Esophagus squamous epithelium (tissue), 5 donors: ENCODE measurements at regions not wholly inside any gene's neighbourhood (a gene's known extent, or its start where the extent isn't known, plus 50 kb on each side); places are given as distances from the start of the nearest gene placed in this dataset.

Source experiments
- DNase-seq: peaks from one replicate; lab custom pipeline; 2025; lab: John Stamatoyannopoulos, UW
- H3K27ac ChIP-seq, 4 donors: fragments of 200-600 bp; sonication (generic); one replicate each; pipeline ENCODE4 v1.5.1; 2016 to 2019; ENCODE audit warnings: mild to moderate bottlenecking in 1 of 4
- H3K27me3 ChIP-seq, 4 donors: fragments of 200-600 bp; sonication (generic); 1 replicate in 3 of 4; 2 replicates in 1 of 4; pipeline versions ENCODE4 v1.5.1 to v1.6.0; 2017 to 2021; ENCODE audit warnings: antibody characterized with exemption in 1 of 4
- H3K36me3 ChIP-seq, 3 donors: fragments of 200-600 bp; sonication (generic); one replicate each; pipeline ENCODE4 v1.5.1; 2016 to 2019
- H3K4me1 ChIP-seq, 3 donors: fragments of 200-600 bp; sonication (generic); one replicate each; pipeline ENCODE4 v1.5.1; 2017 to 2019
- H3K4me3 ChIP-seq, 4 donors: fragments of 200-600 bp; sonication (generic); 1 replicate in 3 of 4; 2 replicates in 1 of 4; pipeline ENCODE4 v1.5.1; 2016 to 2019; ENCODE audit warnings: mild to moderate bottlenecking in 2 of 4, moderate library complexity in 1 of 4
- H3K9me3 ChIP-seq, 3 donors: fragments of 200-600 bp; sonication (generic); one replicate each; pipeline ENCODE4 v1.5.1; 2016 to 2019
- POLR2A ChIP-seq, 4 donors: fragments of 450-650 bp; IDR thresholded peaks; one replicate each; pipeline ENCODE4 v1.6.1; 2017; ENCODE audit warnings: antibody characterized with exemption in 4 of 4, mild to moderate bottlenecking in 4 of 4, moderate library complexity in 3 of 4
- WGBS, 2 donors: methylation state at CpG; one replicate each; pipeline ENCODE4 v1.1.5; 2018; 5-methylcytosine and 5-hydroxymethylcytosine counted together
- intact Hi-C: fragments of 100-400 bp; cut with DNase I; formaldehyde crosslinking; loops from one replicate; pipeline ENCODE4 v1.15.0; 2022
- TF ChIP-seq, protein P1 (sequence below), 6 experiments: fragments of 450-650 bp in 4 of 6; fragments of 200-600 bp in 2 of 6; sonication (generic) in 2 of 6; IDR thresholded peaks; one replicate each; pipeline ENCODE4 v1.5.1; 2016 to 2019; ENCODE audit warnings: antibody characterized with exemption in 6 of 6, mild to moderate bottlenecking in 4 of 6, moderate library complexity in 4 of 6
- donor health status: DM: yes; HTN: yes; CAD: no.

DNA sequence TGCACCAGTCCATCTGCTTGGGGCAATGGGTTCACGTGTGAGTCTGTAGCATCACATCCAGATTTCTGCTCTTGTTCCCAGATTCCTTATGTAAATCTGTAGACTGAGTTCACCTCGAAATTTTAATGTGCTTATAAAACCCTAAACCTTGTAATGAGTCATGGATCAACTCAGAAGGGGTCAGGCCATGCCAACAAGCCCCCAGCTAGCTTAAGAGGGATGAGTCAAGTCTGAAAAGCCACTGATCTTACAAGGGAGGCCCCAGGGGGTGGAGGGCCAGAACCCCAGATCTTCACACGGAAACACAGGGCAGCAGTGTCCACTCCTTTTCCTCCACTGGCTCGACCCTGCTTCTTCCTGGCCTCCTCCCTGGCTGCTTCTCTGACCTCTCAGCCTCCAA is 399.1 kb upstream of the CDH5 start:
- no peak for DNase-seq
- peaks cover 0 to 5% (median 0%) of the 10 kb centered on the region in 3 donors for H3K4me1 ChIP-seq
- no peak overlapping the region for H3K4me3 ChIP-seq
- H3K27ac ChIP-seq: no peak overlapping the region
- TF ChIP-seq POLR2A (IDR thresholded peaks at IDR 0.05): no peak
- TF ChIP-seq, protein P1, sequence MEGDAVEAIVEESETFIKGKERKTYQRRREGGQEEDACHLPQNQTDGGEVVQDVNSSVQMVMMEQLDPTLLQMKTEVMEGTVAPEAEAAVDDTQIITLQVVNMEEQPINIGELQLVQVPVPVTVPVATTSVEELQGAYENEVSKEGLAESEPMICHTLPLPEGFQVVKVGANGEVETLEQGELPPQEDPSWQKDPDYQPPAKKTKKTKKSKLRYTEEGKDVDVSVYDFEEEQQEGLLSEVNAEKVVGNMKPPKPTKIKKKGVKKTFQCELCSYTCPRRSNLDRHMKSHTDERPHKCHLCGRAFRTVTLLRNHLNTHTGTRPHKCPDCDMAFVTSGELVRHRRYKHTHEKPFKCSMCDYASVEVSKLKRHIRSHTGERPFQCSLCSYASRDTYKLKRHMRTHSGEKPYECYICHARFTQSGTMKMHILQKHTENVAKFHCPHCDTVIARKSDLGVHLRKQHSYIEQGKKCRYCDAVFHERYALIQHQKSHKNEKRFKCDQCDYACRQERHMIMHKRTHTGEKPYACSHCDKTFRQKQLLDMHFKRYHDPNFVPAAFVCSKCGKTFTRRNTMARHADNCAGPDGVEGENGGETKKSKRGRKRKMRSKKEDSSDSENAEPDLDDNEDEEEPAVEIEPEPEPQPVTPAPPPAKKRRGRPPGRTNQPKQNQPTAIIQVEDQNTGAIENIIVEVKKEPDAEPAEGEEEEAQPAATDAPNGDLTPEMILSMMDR (IDR thresholded peaks at IDR 0.05): no peak
- no peaks in the 10 kb centered on the region for H3K9me3 ChIP-seq
- intact Hi-C loops: no loop called here
- WGBS, 2 donors: 72 to 79% methylated on average over 3 to 4 of the region's 4 CpGs
- H3K36me3 ChIP-seq: no peaks in the 10 kb centered on the region
- H3K27me3 ChIP-seq: no peaks in the 10 kb centered on the region

DNA sequence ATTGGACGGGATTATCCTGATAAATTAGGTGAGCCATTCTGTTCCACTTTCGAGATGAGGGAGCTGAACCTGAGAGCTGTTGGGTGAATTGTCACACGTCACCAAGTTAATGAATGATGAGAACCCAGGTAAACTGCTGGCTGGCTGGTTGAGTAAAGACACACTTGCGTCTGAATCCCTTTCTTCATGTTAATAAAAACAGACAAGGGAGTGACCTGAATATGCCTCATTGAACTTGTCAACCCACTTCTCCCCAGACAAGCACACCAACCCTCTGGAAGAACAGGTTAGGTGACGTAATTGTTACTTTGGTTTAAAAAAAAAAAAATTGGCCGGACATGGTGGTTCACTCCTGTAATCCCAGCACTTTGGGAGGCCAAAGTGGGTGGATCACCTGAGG is 400.9 kb upstream of the CDH5 start:
- peaks cover 0 to 5% (median 0%) of the 10 kb centered on the region in 3 donors for H3K4me1 ChIP-seq
- no peaks in the 10 kb centered on the region for H3K36me3 ChIP-seq
- H3K4me3 ChIP-seq: no peak overlapping the region
- H3K27me3 ChIP-seq: no peaks in the 10 kb centered on the region
- no peak for DNase-seq
- H3K9me3 ChIP-seq: no peaks in the 10 kb centered on the region
- TF ChIP-seq POLR2A (IDR thresholded peaks at IDR 0.05): no peak
- TF ChIP-seq, protein P1 (IDR thresholded peaks at IDR 0.05): no peak
- H3K27ac ChIP-seq: peak overlapping the region in 2 of 4 donors; percentile 52 to 61
- intact Hi-C loops: no loop called here
- WGBS, 2 donors: 42 to 61% methylated on average over 6 of the region's 6 CpGs

- Histone ChIP-seq H3K9me3 (no peaks in the 10 kb centered on the region), H3K27ac (no peak overlapping the region), H3K27me3 (no peaks in the 10 kb centered on the region), H3K36me3 (no peaks in the 10 kb centered on the region), H3K4me3 (no peak overlapping the region), H3K4me1 (peaks cover 0 to 5% (median 0%) of the 10 kb centered on the region in 3 donors)
- TF ChIP-seq POLR2A (IDR thresholded peaks at IDR 0.05): no peak
- TF ChIP-seq, protein P1 (IDR thresholded peaks at IDR 0.05): no peak
- DNase-seq: no peak
- intact Hi-C loops: no loop called here
- WGBS, 2 donors: 60 to 72% methylated on average over 1 to 4 of the region's 4 CpGs
These were observed 401.7 kb upstream of the CDH5 start for GRCh38 chr16:65964752-65965151.

- no peak for DNase-seq
- H3K27me3 ChIP-seq: no peaks in the 10 kb centered on the region
- no peak overlapping the region for H3K4me3 ChIP-seq
- H3K9me3 ChIP-seq: no peaks in the 10 kb centered on the region
- no peak for TF ChIP-seq POLR2A (IDR thresholded peaks at IDR 0.05)
- TF ChIP-seq, protein P1 (IDR thresholded peaks at IDR 0.05): no peak
- no peaks in the 10 kb centered on the region for H3K36me3 ChIP-seq
- H3K27ac ChIP-seq: no peak overlapping the region
- peaks cover 0 to 5% (median 0%) of the 10 kb centered on the region in 3 donors for H3K4me1 ChIP-seq
- intact Hi-C loops: no loop called here
- 64 to 75% methylated on average over 4 of the region's 4 CpGs for WGBS, 2 donors
These were observed 404.9 kb upstream of the CDH5 start for GRCh38 chr16:65961476-65962143.

- no peaks in the 10 kb centered on the region for H3K4me1 ChIP-seq
- no peak overlapping the region for H3K4me3 ChIP-seq
- no peaks in the 10 kb centered on the region for H3K27me3 ChIP-seq
- no peak for DNase-seq
- no peak overlapping the region for H3K27ac ChIP-seq
- 78 to 93% methylated on average over 2 of the region's 2 CpGs for WGBS, 2 donors
- intact Hi-C loops: no loop called here
- TF ChIP-seq, protein P1 (IDR thresholded peaks at IDR 0.05): no peak
- TF ChIP-seq POLR2A (IDR thresholded peaks at IDR 0.05): no peak
- no peaks in the 10 kb centered on the region for H3K36me3 ChIP-seq
- H3K9me3 ChIP-seq: no peaks in the 10 kb centered on the region
These were observed 406.5 kb upstream of the CDH5 start for GRCh38 chr16:65959983-65960382.
